Neural progenitor cell (in vitro differentiated cells): ENCODE measurements at regions not wholly inside any gene's neighbourhood (a gene's known extent, or its start where the extent isn't known, plus 50 kb on each side); places are given as distances from the start of the nearest gene placed in this dataset.
A peak's percentile ranks its signal among the peaks of the same experiment; 100 is the strongest.
"Not testable (repeated sequence)": the region's sequence is repeated elsewhere in the genome, so short reads cannot be mapped to it uniquely, and the experiment has no call there.

Experiments used
- DNase-seq: peaks from one replicate; pipeline ENCODE4 v3.0.0-alpha.2; 2016; ENCODE audit warnings: low spot score
- H2AFZ ChIP-seq: fragments of 200-600 bp; sonication (generic); replicated peaks from 2 replicates; pipeline ENCODE4 v1.6.1; 2016; ENCODE audit warnings: antibody characterized with exemption
- H3F3A ChIP-seq: fragments of 200-600 bp; sonication (generic); 2 replicates; pipeline ENCODE4 v1.6.1; 2016; ENCODE audit warnings: antibody characterized with exemption, low read depth
- H3K27ac ChIP-seq: fragments of 200-600 bp; sonication (generic); 2 replicates; pipeline ENCODE4 v1.5.1; 2016; ENCODE audit warnings: mild to moderate bottlenecking
- H3K27me3 ChIP-seq: fragments of 200-600 bp; sonication (generic); 2 replicates; pipeline ENCODE4 v1.6.1; 2016; ENCODE audit warnings: mild to moderate bottlenecking, moderate library complexity
- H3K36me3 ChIP-seq: fragments of 200-600 bp; sonication (generic); 2 replicates; pipeline ENCODE4 v1.5.1; 2016
- H3K4me1 ChIP-seq: fragments of 200-600 bp; sonication (generic); 2 replicates; pipeline ENCODE4 v1.6.1; 2016; ENCODE audit warnings: mixed run types
- H3K4me2 ChIP-seq: fragments of 200-600 bp; sonication (generic); 2 replicates; pipeline ENCODE4 v1.6.1; 2016
- H3K4me3 ChIP-seq: fragments of 200-600 bp; sonication (generic); 2 replicates; pipeline ENCODE4 v1.5.1; 2016
- H3K79me2 ChIP-seq: fragments of 200-600 bp; sonication (generic); 2 replicates; pipeline ENCODE4 v1.6.1; 2016; ENCODE audit warnings: low read depth
- H3K9ac ChIP-seq: fragments of 200-600 bp; sonication (generic); 2 replicates; pipeline ENCODE4 v1.6.1; 2016
- H3K9me3 ChIP-seq: fragments of 200-600 bp; sonication (generic); 2 replicates; pipeline ENCODE4 v1.5.1; 2016; ENCODE audit warnings: low read depth
- H4K20me1 ChIP-seq: fragments of 200-600 bp; sonication (generic); 2 replicates; pipeline ENCODE4 v1.6.1; 2016; ENCODE audit warnings: low read depth
- H3K27ac Mint-ChIP-seq: 3 replicates; pipeline ENCODE4 v1.8.0; 2021; ENCODE audit warnings: mixed read lengths
- H3K27me3 Mint-ChIP-seq: 2 replicates; pipeline ENCODE4 v1.8.0; 2022; ENCODE audit warnings: low read depth, mild to moderate bottlenecking, inconsistent platforms, moderate library complexity, mixed read lengths; ENCODE audit not compliant: insufficient read depth
- H3K36me3 Mint-ChIP-seq: 3 replicates; pipeline ENCODE4 v1.8.0; 2021; ENCODE audit warnings: mixed read lengths
- H3K4me1 Mint-ChIP-seq: 3 replicates; pipeline ENCODE4 v1.8.0; 2021; ENCODE audit warnings: mixed read lengths
- H3K4me3 Mint-ChIP-seq: 3 replicates; pipeline ENCODE4 v1.8.0; 2021; ENCODE audit warnings: mild to moderate bottlenecking, moderate library complexity, mixed read lengths
- H3K9me3 Mint-ChIP-seq: 3 replicates; pipeline ENCODE4 v1.8.0; 2020; ENCODE audit warnings: mixed read lengths
- EZH2 ChIP-seq: fragments of 200-600 bp; sonication (generic); IDR thresholded peaks from 2 replicates; pipeline ENCODE4 v1.6.1; 2017; ENCODE audit warnings: antibody characterized with exemption, mild to moderate bottlenecking, moderate library complexity
- EZH2phosphoT487 ChIP-seq: fragments of 200-600 bp; sonication (generic); IDR thresholded peaks from 2 replicates; pipeline ENCODE4 v1.6.1; 2017; ENCODE audit warnings: antibody characterized with exemption
- TF ChIP-seq, protein P1 (sequence below): fragments of 200-600 bp; sonication (generic); IDR thresholded peaks from 2 replicates; pipeline ENCODE4 v1.5.1; 2017; ENCODE audit warnings: antibody characterized with exemption, mild to moderate bottlenecking

DNA sequence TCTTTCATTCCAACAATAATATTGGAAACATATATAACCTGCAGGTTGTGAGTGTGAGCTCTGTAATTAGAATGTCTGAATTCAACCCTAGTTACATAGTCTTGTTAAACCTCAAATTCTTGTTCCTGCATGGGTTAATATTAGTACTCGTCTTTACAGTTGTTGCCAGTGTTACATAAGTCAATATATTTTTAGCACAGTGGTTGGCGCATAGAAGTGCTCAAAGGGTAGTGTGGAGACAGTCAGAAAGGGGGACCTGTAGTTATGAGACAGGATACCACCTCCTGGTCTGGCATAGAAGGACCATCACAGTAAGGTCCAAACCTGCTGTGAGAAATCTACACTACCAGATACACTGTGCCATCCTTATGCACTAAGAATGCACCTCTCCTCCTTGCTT, 1045.9 kb upstream of the SLIT2 start:
- H3K27ac Mint-ChIP-seq: no peak overlapping the region
- no peak overlapping the region for H3K9ac ChIP-seq
- no peaks in the 10 kb centered on the region for H3K9me3 ChIP-seq
- no peaks in the 10 kb centered on the region for H3K4me1 ChIP-seq
- no peaks in the 10 kb centered on the region for H4K20me1 ChIP-seq
- H3K4me2 ChIP-seq: no peak overlapping the region
- no peak for DNase-seq
- peaks cover 5% of the 10 kb centered on the region for H3K27me3 Mint-ChIP-seq
- H3K36me3 Mint-ChIP-seq: no peaks in the 10 kb centered on the region
- no peak overlapping the region for H3K4me3 ChIP-seq
- no peak overlapping the region for H3K27ac ChIP-seq
- H3F3A ChIP-seq: no peaks in the 10 kb centered on the region
- TF ChIP-seq EZH2phosphoT487 (no peak), EZH2 (no peak)
- TF ChIP-seq, protein P1, sequence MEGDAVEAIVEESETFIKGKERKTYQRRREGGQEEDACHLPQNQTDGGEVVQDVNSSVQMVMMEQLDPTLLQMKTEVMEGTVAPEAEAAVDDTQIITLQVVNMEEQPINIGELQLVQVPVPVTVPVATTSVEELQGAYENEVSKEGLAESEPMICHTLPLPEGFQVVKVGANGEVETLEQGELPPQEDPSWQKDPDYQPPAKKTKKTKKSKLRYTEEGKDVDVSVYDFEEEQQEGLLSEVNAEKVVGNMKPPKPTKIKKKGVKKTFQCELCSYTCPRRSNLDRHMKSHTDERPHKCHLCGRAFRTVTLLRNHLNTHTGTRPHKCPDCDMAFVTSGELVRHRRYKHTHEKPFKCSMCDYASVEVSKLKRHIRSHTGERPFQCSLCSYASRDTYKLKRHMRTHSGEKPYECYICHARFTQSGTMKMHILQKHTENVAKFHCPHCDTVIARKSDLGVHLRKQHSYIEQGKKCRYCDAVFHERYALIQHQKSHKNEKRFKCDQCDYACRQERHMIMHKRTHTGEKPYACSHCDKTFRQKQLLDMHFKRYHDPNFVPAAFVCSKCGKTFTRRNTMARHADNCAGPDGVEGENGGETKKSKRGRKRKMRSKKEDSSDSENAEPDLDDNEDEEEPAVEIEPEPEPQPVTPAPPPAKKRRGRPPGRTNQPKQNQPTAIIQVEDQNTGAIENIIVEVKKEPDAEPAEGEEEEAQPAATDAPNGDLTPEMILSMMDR: no peak
- H3K4me3 Mint-ChIP-seq: no peak overlapping the region
- H3K9me3 Mint-ChIP-seq: peaks cover 15% of the 10 kb centered on the region
- H2AFZ ChIP-seq: no peak overlapping the region
- H3K27me3 ChIP-seq: no peaks in the 10 kb centered on the region
- no peaks in the 10 kb centered on the region for H3K36me3 ChIP-seq
- no peaks in the 10 kb centered on the region for H3K4me1 Mint-ChIP-seq
- H3K79me2 ChIP-seq: no peaks in the 10 kb centered on the region

DNA sequence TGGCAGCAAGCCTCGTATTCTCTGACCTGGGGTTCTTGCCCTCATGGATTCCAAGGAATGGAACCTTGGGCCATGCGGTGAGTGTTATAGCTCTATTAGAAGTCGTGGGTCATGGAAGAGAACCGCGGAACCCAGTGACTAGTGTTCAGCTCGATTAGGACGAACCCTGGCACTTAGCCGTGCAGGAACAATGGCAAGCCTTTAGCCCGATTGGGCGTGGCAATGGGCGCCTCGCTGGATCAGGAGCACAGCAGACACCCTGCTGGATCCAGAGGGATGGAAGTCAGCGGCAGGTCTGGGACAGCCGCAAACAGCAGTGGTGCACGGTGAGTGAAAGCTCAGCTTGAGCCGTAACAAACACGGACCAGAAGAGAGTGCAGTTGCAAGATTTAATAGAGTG, 1053.9 kb upstream of the SLIT2 start:
- H3K4me3 Mint-ChIP-seq: not testable (repeated sequence)
- H3K4me1 Mint-ChIP-seq: peaks cover 30% of the 10 kb centered on the region

DNA sequence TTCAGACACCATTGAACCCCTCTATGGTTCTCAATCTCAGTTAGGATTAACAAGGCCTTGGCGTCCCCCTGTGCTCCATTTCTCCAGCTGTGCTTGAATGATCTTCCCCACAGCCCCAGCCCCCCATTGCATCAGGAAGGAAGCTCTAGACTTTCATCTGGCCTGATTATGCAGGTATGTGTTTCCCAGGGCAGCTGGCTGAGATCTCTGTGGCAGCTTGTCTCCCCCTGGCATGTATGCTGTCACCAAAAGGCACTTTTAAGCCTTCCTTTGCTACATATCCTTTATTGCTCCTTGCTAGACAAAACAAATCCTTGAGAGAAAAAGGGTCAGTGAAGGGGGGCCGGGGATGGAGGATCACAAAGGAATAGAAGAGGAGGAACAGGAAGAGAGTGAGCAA, 1056.0 kb upstream of the SLIT2 start:
- H3K27ac Mint-ChIP-seq: peak overlapping the region; percentile 14
- Histone ChIP-seq H3K4me2 (peak overlapping the region; percentile 32), H3K9me3 (no peaks in the 10 kb centered on the region), H4K20me1 (no peaks in the 10 kb centered on the region), H3K79me2 (no peaks in the 10 kb centered on the region), H3K36me3 (no peaks in the 10 kb centered on the region), H3K27ac (no peak overlapping the region), H3K4me1 (peaks cover 26% of the 10 kb centered on the region), H3K27me3 (no peaks in the 10 kb centered on the region), H3K9ac (no peak overlapping the region), H2AFZ (no peak overlapping the region), H3F3A (peaks cover 6% of the 10 kb centered on the region), H3K4me3 (no peak overlapping the region)
- peaks cover 4% of the 10 kb centered on the region for H3K36me3 Mint-ChIP-seq
- H3K9me3 Mint-ChIP-seq: peaks cover 12% of the 10 kb centered on the region
- H3K27me3 Mint-ChIP-seq: no peaks in the 10 kb centered on the region
- H3K4me3 Mint-ChIP-seq: no peak overlapping the region
- peak; percentile 72 for DNase-seq
- no peak for TF ChIP-seq EZH2
- TF ChIP-seq, protein P1: no peak
- TF ChIP-seq EZH2phosphoT487: no peak
- H3K4me1 Mint-ChIP-seq: peaks cover 37% of the 10 kb centered on the region

More for the DNA sequence above, 1053.9 kb upstream of the SLIT2 start:
- not testable (repeated sequence) for H3K4me3 ChIP-seq, H3K36me3 ChIP-seq, H3K79me2 ChIP-seq, H3K27me3 Mint-ChIP-seq, H3F3A ChIP-seq, DNase-seq, H3K9me3 ChIP-seq, H3K9ac ChIP-seq, H3K27me3 ChIP-seq, H3K27ac ChIP-seq, H3K4me2 ChIP-seq, H4K20me1 ChIP-seq, H3K36me3 Mint-ChIP-seq, H2AFZ ChIP-seq, H3K27ac Mint-ChIP-seq
- peaks cover 16% of the 10 kb centered on the region for H3K9me3 Mint-ChIP-seq
- H3K4me1 ChIP-seq: peaks cover 26% of the 10 kb centered on the region

DNA sequence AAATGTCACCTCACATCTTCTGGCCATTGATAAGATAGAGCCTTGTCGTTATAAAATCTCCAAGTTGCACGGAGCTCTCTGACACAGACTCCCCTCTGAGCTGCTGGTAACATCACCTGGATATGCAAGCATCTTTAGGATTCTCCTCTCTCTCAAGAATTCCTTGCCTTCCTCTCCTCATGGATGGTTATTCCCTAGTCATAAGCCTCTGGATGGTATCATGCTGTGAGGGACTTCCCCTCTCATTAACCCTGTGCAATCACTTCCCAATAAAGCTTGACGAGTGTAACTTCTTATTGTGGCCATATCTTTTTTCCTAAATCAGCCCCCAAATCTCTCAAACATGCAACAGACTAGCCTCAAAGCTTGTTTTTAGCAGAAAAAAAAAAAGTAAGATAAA, 1057.0 kb upstream of the SLIT2 start:
- Mint-ChIP-seq H3K4me1 (peaks cover 37% of the 10 kb centered on the region), H3K36me3 (peaks cover 4% of the 10 kb centered on the region), H3K4me3 (no peak overlapping the region), H3K27ac (peak overlapping the region; percentile 62), H3K27me3 (no peaks in the 10 kb centered on the region), H3K9me3 (peaks cover 13% of the 10 kb centered on the region)
- Histone ChIP-seq H3K36me3 (no peaks in the 10 kb centered on the region), H3K79me2 (no peaks in the 10 kb centered on the region), H3K4me3 (no peak overlapping the region), H3K9me3 (no peaks in the 10 kb centered on the region), H3K4me2 (peak overlapping the region; percentile 15), H3K27ac (no peak overlapping the region), H3K4me1 (peaks cover 26% of the 10 kb centered on the region), H3F3A (peaks cover 6% of the 10 kb centered on the region), H4K20me1 (no peaks in the 10 kb centered on the region), H3K27me3 (no peaks in the 10 kb centered on the region), H3K9ac (no peak overlapping the region), H2AFZ (no peak overlapping the region)
- peak; percentile 34 for DNase-seq
- TF ChIP-seq EZH2phosphoT487: no peak
- no peak for TF ChIP-seq EZH2
- TF ChIP-seq, protein P1: no peak
